Progenitor cell of endocrine pancreas (in vitro differentiated cells): ENCODE measurements at regions not wholly inside any gene's neighbourhood (a gene's known extent, or its start where the extent isn't known, plus 50 kb on each side); places are given as distances from the start of the nearest gene placed in this dataset.

Source experiments
- DNase-seq: peaks from one replicate; pipeline ENCODE4 v3.0.0; 2021; ENCODE audit warnings: low spot score; ENCODE audit not compliant: unreplicated experiment
- H3K27ac Mint-ChIP-seq: 2 replicates; pipeline ENCODE4 v1.8.0; 2021; ENCODE audit warnings: mild to moderate bottlenecking, moderate library complexity, mixed read lengths
- H3K27me3 Mint-ChIP-seq: 2 replicates; pipeline ENCODE4 v1.8.0; 2021; ENCODE audit warnings: mixed read lengths
- H3K36me3 Mint-ChIP-seq: 2 replicates; pipeline ENCODE4 v1.8.0; 2022; ENCODE audit warnings: mixed read lengths; ENCODE audit not compliant: insufficient read depth
- H3K4me1 Mint-ChIP-seq: 2 replicates; pipeline ENCODE4 v1.8.0; 2021; ENCODE audit warnings: low read depth, mixed read lengths
- H3K4me3 Mint-ChIP-seq: 2 replicates; pipeline ENCODE4 v1.8.0; 2021; ENCODE audit warnings: low read depth, mild to moderate bottlenecking, moderate library complexity, mixed read lengths
- H3K9me3 Mint-ChIP-seq: 2 replicates; pipeline ENCODE4 v1.8.0; 2021; ENCODE audit warnings: low read depth, mixed read lengths
- TF ChIP-seq, protein P1 (sequence below): fragments of 200-600 bp; sonication (generic); IDR thresholded peaks from one replicate; pipeline ENCODE4 v1.5.0; 2021; ENCODE audit warnings: antibody characterized with exemption, mild to moderate bottlenecking; ENCODE audit not compliant: unreplicated experiment

- H3K4me3 Mint-ChIP-seq: no peak overlapping the region
- H3K9me3 Mint-ChIP-seq: no peaks in the 10 kb centered on the region
- peaks cover 20% of the 10 kb centered on the region for H3K4me1 Mint-ChIP-seq
- peaks cover 7% of the 10 kb centered on the region for H3K36me3 Mint-ChIP-seq
- H3K27ac Mint-ChIP-seq: no peak overlapping the region
- H3K27me3 Mint-ChIP-seq: no peaks in the 10 kb centered on the region
- TF ChIP-seq, protein P1, sequence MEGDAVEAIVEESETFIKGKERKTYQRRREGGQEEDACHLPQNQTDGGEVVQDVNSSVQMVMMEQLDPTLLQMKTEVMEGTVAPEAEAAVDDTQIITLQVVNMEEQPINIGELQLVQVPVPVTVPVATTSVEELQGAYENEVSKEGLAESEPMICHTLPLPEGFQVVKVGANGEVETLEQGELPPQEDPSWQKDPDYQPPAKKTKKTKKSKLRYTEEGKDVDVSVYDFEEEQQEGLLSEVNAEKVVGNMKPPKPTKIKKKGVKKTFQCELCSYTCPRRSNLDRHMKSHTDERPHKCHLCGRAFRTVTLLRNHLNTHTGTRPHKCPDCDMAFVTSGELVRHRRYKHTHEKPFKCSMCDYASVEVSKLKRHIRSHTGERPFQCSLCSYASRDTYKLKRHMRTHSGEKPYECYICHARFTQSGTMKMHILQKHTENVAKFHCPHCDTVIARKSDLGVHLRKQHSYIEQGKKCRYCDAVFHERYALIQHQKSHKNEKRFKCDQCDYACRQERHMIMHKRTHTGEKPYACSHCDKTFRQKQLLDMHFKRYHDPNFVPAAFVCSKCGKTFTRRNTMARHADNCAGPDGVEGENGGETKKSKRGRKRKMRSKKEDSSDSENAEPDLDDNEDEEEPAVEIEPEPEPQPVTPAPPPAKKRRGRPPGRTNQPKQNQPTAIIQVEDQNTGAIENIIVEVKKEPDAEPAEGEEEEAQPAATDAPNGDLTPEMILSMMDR: no peak
- no peak for DNase-seq
Measured at GRCh38 chr17:77398274-77398673, 257.5 kb downstream of the SEC14L1 start.

DNA sequence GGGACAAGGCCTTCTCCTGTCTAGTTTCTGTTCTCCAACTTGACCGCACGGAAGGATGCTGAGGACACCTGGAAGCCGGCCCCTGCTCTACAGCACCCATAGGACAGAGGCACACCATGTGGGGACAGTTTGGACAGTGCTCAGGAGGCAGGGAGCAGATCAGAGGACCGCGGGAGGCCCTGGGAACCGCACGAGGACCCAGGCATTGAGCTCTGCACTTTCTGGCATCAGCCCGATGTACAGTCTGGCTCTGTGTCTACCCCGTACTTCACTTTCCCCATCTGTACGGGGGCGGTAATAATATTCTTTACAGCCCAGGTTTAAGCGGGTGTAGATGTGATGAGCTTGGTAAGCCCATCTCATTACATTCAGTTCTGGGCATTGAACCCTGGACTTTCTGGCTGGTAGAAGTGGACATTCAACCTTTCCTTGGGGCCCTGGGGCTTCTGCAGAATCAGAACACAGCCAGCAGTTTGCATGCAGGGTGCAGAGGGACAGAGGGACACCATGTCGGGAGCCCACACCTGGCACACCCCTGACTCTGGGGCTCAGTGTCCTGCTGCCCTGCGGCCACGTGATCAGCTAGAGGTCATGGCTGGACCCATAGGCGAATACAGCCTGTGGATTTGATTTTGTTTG, 258.7 kb downstream of the SEC14L1 start:
- TF ChIP-seq, protein P1: no peak
- H3K27me3 Mint-ChIP-seq: no peaks in the 10 kb centered on the region
- no peak overlapping the region for H3K4me3 Mint-ChIP-seq
- H3K27ac Mint-ChIP-seq: no peak overlapping the region
- no peak for DNase-seq
- peaks cover 7% of the 10 kb centered on the region for H3K36me3 Mint-ChIP-seq
- H3K4me1 Mint-ChIP-seq: peaks cover 13% of the 10 kb centered on the region
- H3K9me3 Mint-ChIP-seq: no peaks in the 10 kb centered on the region

DNA sequence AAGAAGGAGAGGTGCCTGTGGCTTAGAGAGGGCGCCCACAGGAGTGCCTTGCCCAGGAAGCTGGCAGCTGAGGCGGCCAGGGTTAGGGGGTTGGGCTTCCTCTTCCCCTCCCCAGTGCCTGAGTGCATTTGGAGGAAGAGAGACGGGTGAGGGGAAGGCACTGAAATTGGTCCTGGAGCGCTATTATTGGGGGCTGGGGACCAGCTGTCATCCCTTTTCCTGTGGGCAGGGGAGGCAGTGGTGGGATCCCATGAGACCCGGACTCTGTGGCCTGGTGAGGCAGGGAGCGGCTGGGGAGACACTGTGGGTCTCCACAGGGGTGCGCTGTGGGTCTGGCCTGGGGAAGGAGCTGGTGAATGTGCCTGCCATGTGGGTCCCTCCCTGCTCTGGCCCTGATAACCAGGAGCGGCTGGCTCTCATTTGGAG, 259.7 kb downstream of the SEC14L1 start:
- no peak overlapping the region for H3K27ac Mint-ChIP-seq
- TF ChIP-seq, protein P1: peak; percentile 38

GRCh38 chr17:77402159-77402731, 261.5 kb downstream of the SEC14L1 start:
- H3K27ac Mint-ChIP-seq: peak overlapping the region; percentile 61
- TF ChIP-seq, protein P1: no peak
- H3K27me3 Mint-ChIP-seq: no peaks in the 10 kb centered on the region
- H3K4me3 Mint-ChIP-seq: no peak overlapping the region
- DNase-seq: no peak
- H3K9me3 Mint-ChIP-seq: no peaks in the 10 kb centered on the region
- peaks cover 8% of the 10 kb centered on the region for H3K36me3 Mint-ChIP-seq
- peaks cover 6% of the 10 kb centered on the region for H3K4me1 Mint-ChIP-seq

More for the DNA sequence above, 259.7 kb downstream of the SEC14L1 start:
- H3K27me3 Mint-ChIP-seq: no peaks in the 10 kb centered on the region
- H3K4me3 Mint-ChIP-seq: no peak overlapping the region
- H3K4me1 Mint-ChIP-seq: peaks cover 8% of the 10 kb centered on the region
- no peak for DNase-seq
- H3K9me3 Mint-ChIP-seq: no peaks in the 10 kb centered on the region
- peaks cover 7% of the 10 kb centered on the region for H3K36me3 Mint-ChIP-seq

DNA sequence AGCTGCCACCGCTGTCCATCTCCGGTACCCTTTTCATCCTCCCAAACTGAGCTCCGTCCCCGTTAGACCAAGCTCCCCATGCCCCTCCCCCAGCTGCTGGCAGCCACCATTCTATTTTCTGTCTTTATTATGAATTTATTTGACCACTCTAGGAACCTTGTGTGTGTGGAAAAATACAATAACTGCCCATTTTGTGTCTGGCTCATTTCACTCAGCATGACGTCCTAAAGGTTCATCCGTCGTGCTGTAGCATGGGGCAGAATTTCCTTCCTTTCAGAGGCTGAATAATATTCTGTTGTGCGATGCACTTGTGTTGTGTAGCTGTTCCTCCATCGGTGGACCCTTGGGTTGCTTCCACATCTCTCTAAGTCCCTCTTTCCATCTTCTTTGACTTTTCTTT, 263.1 kb downstream of the SEC14L1 start:
- H3K36me3 Mint-ChIP-seq: peaks cover 6% of the 10 kb centered on the region
- TF ChIP-seq, protein P1: no peak
- H3K9me3 Mint-ChIP-seq: no peaks in the 10 kb centered on the region
- peaks cover 5% of the 10 kb centered on the region for H3K4me1 Mint-ChIP-seq
- H3K27ac Mint-ChIP-seq: no peak overlapping the region
- no peak overlapping the region for H3K4me3 Mint-ChIP-seq
- H3K27me3 Mint-ChIP-seq: no peaks in the 10 kb centered on the region
- DNase-seq: no peak
